ENCODE measurements at regions not wholly inside any gene's neighbourhood (a gene's known extent, or its start where the extent isn't known, plus 50 kb on each side); places are given as distances from the start of the nearest gene placed in this dataset.

DNA sequence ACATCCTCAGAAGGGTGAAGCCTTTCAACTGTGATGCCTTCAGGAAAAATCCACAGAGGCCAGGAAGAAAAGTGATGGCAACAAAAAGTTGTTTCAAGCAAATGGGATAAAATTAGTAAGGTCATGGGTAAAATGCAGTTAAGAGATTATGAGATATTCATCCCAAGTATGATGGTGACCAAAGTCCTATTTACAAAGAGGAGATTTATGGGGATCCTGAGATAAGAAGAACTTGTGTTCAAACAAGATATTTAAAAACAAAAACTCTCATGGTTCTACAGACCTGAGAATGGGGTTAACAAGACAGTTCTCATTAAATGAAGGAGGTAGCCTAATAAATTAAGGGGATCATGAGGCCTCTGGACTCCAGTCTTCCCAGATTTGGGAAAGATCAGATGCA lies 184.4 kb downstream of the FCRL5 start:
- Histone ChIP-seq H3K27ac (ENCODE audit: low read depth) (no peak overlapping the region), H3K27me3 (ENCODE audit: insufficient read depth) (no peaks in the 10 kb centered on the region), H2AFZ (no peak overlapping the region), H4K20me1 (replicated peaks; ENCODE audit: insufficient read depth) (no peaks in the 10 kb centered on the region), H3K36me3 (ENCODE audit: insufficient read depth) (no peaks in the 10 kb centered on the region), H3K79me2 (replicated peaks; ENCODE audit: insufficient read depth) (no peaks in the 10 kb centered on the region), H3F3A (replicated peaks; ENCODE audit: low read depth) (no peaks in the 10 kb centered on the region), H3K4me3 (no peak overlapping the region), H3K4me1 (ENCODE audit: insufficient read depth) (peaks cover 3% of the 10 kb centered on the region), H3K4me2 (no peak overlapping the region), H3K9me2 (ENCODE audit: insufficient read depth) (no peaks in the 10 kb centered on the region)
- Mint-ChIP-seq H3K4me1 (peaks cover 5% of the 10 kb centered on the region; the same call in 2 of the 3 replicates), H3K27me3 (ENCODE audit: insufficient read depth, low read depth, poor library complexity) (peaks cover 8% of the 10 kb centered on the region), H3K36me3 (ENCODE audit: low read depth) (peaks cover 2% of the 10 kb centered on the region; the same call in 1 of the 3 replicates), H3K4me3 (no peak overlapping the region), H3K9me3 (peaks cover 3% of the 10 kb centered on the region; the same call in 2 of the 3 replicates), H3K27ac (no peak overlapping the region)
- TF ChIP-seq EZH2 (IDR thresholded peaks at IDR 0.05; ENCODE audit: low read depth, unreplicated experiment) (no peak), ZNF331 (CRISPR knock-in tag; IDR thresholded peaks at IDR 0.05; ENCODE audit: low read depth) (no peak), NANOG (IDR thresholded peaks at IDR 0.05; ENCODE audit: borderline replicate concordance) (no peak), ZNF114 (CRISPR knock-in tag; IDR thresholded peaks at IDR 0.05) (no peak), JUNB (IDR thresholded peaks at IDR 0.05; ENCODE audit: unreplicated experiment) (no peak), POLR2AphosphoS5 (IDR thresholded peaks at IDR 0.05; ENCODE audit: low read depth) (no peak), CREB1 (CRISPR knock-in tag; IDR thresholded peaks at IDR 0.05; ENCODE audit: low read depth) (no peak)
- TF ChIP-seq, protein P1, sequence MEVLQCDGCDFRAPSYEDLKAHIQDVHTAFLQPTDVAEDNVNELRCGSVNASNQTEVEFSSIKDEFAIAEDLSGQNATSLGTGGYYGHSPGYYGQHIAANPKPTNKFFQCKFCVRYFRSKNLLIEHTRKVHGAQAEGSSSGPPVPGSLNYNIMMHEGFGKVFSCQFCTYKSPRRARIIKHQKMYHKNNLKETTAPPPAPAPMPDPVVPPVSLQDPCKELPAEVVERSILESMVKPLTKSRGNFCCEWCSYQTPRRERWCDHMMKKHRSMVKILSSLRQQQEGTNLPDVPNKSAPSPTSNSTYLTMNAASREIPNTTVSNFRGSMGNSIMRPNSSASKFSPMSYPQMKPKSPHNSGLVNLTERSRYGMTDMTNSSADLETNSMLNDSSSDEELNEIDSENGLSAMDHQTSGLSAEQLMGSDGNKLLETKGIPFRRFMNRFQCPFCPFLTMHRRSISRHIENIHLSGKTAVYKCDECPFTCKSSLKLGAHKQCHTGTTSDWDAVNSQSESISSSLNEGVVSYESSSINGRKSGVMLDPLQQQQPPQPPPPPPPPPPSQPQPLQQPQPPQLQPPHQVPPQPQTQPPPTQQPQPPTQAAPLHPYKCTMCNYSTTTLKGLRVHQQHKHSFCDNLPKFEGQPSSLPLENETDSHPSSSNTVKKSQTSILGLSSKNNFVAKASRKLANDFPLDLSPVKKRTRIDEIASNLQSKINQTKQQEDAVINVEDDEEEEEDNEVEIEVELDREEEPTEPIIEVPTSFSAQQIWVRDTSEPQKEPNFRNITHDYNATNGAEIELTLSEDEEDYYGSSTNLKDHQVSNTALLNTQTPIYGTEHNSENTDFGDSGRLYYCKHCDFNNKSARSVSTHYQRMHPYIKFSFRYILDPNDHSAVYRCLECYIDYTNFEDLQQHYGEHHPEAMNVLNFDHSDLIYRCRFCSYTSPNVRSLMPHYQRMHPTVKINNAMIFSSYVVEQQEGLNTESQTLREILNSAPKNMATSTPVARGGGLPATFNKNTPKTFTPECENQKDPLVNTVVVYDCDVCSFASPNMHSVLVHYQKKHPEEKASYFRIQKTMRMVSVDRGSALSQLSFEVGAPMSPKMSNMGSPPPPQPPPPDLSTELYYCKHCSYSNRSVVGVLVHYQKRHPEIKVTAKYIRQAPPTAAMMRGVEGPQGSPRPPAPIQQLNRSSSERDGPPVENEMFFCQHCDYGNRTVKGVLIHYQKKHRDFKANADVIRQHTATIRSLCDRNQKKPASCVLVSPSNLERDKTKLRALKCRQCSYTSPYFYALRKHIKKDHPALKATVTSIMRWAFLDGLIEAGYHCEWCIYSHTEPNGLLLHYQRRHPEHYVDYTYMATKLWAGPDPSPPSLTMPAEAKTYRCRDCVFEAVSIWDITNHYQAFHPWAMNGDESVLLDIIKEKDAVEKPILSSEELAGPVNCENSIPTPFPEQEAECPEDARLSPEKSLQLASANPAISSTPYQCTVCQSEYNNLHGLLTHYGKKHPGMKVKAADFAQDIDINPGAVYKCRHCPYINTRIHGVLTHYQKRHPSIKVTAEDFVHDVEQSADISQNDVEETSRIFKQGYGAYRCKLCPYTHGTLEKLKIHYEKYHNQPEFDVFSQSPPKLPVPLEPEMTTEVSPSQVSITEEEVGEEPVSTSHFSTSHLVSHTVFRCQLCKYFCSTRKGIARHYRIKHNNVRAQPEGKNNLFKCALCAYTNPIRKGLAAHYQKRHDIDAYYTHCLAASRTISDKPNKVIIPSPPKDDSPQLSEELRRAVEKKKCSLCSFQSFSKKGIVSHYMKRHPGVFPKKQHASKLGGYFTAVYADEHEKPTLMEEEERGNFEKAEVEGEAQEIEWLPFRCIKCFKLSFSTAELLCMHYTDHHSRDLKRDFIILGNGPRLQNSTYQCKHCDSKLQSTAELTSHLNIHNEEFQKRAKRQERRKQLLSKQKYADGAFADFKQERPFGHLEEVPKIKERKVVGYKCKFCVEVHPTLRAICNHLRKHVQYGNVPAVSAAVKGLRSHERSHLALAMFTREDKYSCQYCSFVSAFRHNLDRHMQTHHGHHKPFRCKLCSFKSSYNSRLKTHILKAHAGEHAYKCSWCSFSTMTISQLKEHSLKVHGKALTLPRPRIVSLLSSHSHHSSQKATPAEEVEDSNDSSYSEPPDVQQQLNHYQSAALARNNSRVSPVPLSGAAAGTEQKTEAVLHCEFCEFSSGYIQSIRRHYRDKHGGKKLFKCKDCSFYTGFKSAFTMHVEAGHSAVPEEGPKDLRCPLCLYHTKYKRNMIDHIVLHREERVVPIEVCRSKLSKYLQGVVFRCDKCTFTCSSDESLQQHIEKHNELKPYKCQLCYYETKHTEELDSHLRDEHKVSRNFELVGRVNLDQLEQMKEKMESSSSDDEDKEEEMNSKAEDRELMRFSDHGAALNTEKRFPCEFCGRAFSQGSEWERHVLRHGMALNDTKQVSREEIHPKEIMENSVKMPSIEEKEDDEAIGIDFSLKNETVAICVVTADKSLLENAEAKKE (CRISPR knock-in tag; IDR thresholded peaks at IDR 0.05), result no peak
- TF ChIP-seq, protein P2, sequence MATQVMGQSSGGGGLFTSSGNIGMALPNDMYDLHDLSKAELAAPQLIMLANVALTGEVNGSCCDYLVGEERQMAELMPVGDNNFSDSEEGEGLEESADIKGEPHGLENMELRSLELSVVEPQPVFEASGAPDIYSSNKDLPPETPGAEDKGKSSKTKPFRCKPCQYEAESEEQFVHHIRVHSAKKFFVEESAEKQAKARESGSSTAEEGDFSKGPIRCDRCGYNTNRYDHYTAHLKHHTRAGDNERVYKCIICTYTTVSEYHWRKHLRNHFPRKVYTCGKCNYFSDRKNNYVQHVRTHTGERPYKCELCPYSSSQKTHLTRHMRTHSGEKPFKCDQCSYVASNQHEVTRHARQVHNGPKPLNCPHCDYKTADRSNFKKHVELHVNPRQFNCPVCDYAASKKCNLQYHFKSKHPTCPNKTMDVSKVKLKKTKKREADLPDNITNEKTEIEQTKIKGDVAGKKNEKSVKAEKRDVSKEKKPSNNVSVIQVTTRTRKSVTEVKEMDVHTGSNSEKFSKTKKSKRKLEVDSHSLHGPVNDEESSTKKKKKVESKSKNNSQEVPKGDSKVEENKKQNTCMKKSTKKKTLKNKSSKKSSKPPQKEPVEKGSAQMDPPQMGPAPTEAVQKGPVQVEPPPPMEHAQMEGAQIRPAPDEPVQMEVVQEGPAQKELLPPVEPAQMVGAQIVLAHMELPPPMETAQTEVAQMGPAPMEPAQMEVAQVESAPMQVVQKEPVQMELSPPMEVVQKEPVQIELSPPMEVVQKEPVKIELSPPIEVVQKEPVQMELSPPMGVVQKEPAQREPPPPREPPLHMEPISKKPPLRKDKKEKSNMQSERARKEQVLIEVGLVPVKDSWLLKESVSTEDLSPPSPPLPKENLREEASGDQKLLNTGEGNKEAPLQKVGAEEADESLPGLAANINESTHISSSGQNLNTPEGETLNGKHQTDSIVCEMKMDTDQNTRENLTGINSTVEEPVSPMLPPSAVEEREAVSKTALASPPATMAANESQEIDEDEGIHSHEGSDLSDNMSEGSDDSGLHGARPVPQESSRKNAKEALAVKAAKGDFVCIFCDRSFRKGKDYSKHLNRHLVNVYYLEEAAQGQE (IDR thresholded peaks at IDR 0.05; ENCODE audit: unreplicated experiment), result no peak
- TF ChIP-seq, protein P3, sequence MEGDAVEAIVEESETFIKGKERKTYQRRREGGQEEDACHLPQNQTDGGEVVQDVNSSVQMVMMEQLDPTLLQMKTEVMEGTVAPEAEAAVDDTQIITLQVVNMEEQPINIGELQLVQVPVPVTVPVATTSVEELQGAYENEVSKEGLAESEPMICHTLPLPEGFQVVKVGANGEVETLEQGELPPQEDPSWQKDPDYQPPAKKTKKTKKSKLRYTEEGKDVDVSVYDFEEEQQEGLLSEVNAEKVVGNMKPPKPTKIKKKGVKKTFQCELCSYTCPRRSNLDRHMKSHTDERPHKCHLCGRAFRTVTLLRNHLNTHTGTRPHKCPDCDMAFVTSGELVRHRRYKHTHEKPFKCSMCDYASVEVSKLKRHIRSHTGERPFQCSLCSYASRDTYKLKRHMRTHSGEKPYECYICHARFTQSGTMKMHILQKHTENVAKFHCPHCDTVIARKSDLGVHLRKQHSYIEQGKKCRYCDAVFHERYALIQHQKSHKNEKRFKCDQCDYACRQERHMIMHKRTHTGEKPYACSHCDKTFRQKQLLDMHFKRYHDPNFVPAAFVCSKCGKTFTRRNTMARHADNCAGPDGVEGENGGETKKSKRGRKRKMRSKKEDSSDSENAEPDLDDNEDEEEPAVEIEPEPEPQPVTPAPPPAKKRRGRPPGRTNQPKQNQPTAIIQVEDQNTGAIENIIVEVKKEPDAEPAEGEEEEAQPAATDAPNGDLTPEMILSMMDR (conservative IDR thresholded peaks at IDR 0.05; ENCODE audit: low read depth in 2 of 2), result no peak
- TF ChIP-seq, protein P4, sequence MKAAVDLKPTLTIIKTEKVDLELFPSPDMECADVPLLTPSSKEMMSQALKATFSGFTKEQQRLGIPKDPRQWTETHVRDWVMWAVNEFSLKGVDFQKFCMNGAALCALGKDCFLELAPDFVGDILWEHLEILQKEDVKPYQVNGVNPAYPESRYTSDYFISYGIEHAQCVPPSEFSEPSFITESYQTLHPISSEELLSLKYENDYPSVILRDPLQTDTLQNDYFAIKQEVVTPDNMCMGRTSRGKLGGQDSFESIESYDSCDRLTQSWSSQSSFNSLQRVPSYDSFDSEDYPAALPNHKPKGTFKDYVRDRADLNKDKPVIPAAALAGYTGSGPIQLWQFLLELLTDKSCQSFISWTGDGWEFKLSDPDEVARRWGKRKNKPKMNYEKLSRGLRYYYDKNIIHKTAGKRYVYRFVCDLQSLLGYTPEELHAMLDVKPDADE (IDR thresholded peaks at IDR 0.05), result no peak
- no peak for ATAC-seq
- DNase-seq (ENCODE audit: low spot score), result no peak
